ENCODE measurements at regions not wholly inside any gene's neighbourhood (a gene's known extent, or its start where the extent isn't known, plus 50 kb on each side); places are given as distances from the start of the nearest gene placed in this dataset.

GRCh38 chr16:54822892-54823291 is 107.8 kb upstream of the IRX5 start:
- H3K4me3 ChIP-seq (ENCODE audit: low read depth, low read length): no peak overlapping the region
- TF ChIP-seq CTCF (IDR thresholded peaks at IDR 0.05; ENCODE audit: low read depth, low read length): no peak

- no peak for TF ChIP-seq CTCF (IDR thresholded peaks at IDR 0.05; ENCODE audit: low read depth, low read length)
- no peak overlapping the region for H3K4me3 ChIP-seq (ENCODE audit: low read depth, low read length)
These were observed 108.2 kb upstream of the IRX5 start for GRCh38 chr16:54822492-54822891.

GRCh38 chr16:54821731-54822130 is 108.9 kb upstream of the IRX5 start:
- H3K4me3 ChIP-seq (ENCODE audit: low read depth, low read length): no peak overlapping the region
- no peak for TF ChIP-seq CTCF (IDR thresholded peaks at IDR 0.05; ENCODE audit: low read depth, low read length)

- TF ChIP-seq CTCF (IDR thresholded peaks at IDR 0.05; ENCODE audit: low read depth, low read length): no peak
- no peak overlapping the region for H3K4me3 ChIP-seq (ENCODE audit: low read depth, low read length)
These were observed 112.6 kb upstream of the IRX5 start for GRCh38 chr16:54817940-54818574.

GRCh38 chr16:54817432-54817831 is 113.2 kb upstream of the IRX5 start:
- H3K4me3 ChIP-seq (ENCODE audit: low read depth, low read length): no peak overlapping the region
- no peak for TF ChIP-seq CTCF (IDR thresholded peaks at IDR 0.05; ENCODE audit: low read depth, low read length)

- no peak for TF ChIP-seq CTCF (IDR thresholded peaks at IDR 0.05; ENCODE audit: low read depth, low read length)
- no peak overlapping the region for H3K4me3 ChIP-seq (ENCODE audit: low read depth, low read length)
These were observed 114.2 kb upstream of the IRX5 start for GRCh38 chr16:54816471-54816870.

- no peak for TF ChIP-seq CTCF (IDR thresholded peaks at IDR 0.05; ENCODE audit: low read depth, low read length)
These were observed 115.5 kb upstream of the IRX5 start for GRCh38 chr16:54815177-54815576.

More at GRCh38 chr16:54815177-54815576, 115.5 kb upstream of the IRX5 start:
- H3K4me3 ChIP-seq (ENCODE audit: low read depth, low read length): no peak overlapping the region

Measured in WI38 (cell line).